ENCODE measurements at regions not wholly inside any gene's neighbourhood (a gene's known extent, or its start where the extent isn't known, plus 50 kb on each side); places are given as distances from the start of the nearest gene placed in this dataset.

GRCh38 chr4:138311771-138312535, 69.8 kb upstream of the SLC7A11 start:
- POLR2A ChIA-PET = no interaction called here
- no peaks in the 10 kb centered on the region for H3K4me1 Mint-ChIP-seq (ENCODE audit: low read depth)
- CTCF ChIA-PET = no interaction called here

GRCh38 chr4:138310991-138311390, 68.8 kb upstream of the SLC7A11 start:
- no peak for TF ChIP-seq CTCF (IDR thresholded peaks at IDR 0.05)
- H3K36me3 Mint-ChIP-seq (ENCODE audit: low read depth) = no peaks in the 10 kb centered on the region
- H3K4me1 Mint-ChIP-seq (ENCODE audit: low read depth) = no peaks in the 10 kb centered on the region
- H3K9me3 Mint-ChIP-seq = peaks cover 3% of the 10 kb centered on the region
- H3K27me3 Mint-ChIP-seq = no peaks in the 10 kb centered on the region
- DNase-seq (no peak), ATAC-seq (no peak)
- no peak overlapping the region for H3K27ac Mint-ChIP-seq
- CTCF ChIA-PET = no interaction called here
- intact Hi-C loops (cut with micrococcal nuclease) = no loop called here
- no peak overlapping the region for H3K4me3 Mint-ChIP-seq
- POLR2A ChIA-PET = no interaction called here

More at GRCh38 chr4:138311771-138312535, 69.8 kb upstream of the SLC7A11 start:
- intact Hi-C loops (cut with micrococcal nuclease) = no loop called here
- Mint-ChIP-seq H3K27me3 (no peaks in the 10 kb centered on the region), H3K27ac (no peak overlapping the region), H3K9me3 (peaks cover 3% of the 10 kb centered on the region), H3K4me3 (no peak overlapping the region), H3K36me3 (ENCODE audit: low read depth) (no peaks in the 10 kb centered on the region)
- DNase-seq (no peak), ATAC-seq (no peak)
- TF ChIP-seq CTCF (IDR thresholded peaks at IDR 0.05) = no peak

- Mint-ChIP-seq H3K4me3 (no peak overlapping the region), H3K4me1 (ENCODE audit: low read depth) (no peaks in the 10 kb centered on the region)
Observed at GRCh38 chr4:138310498-138310897, 68.3 kb upstream of the SLC7A11 start.

GRCh38 chr4:138308356-138308755, 66.2 kb upstream of the SLC7A11 start:
- POLR2A ChIA-PET = no interaction called here
- intact Hi-C loops (cut with micrococcal nuclease) = no loop called here

More at GRCh38 chr4:138310498-138310897, 68.3 kb upstream of the SLC7A11 start:
- ATAC-seq (no peak), DNase-seq (no peak)
- ChIA-PET POLR2A (no interaction called here), CTCF (no interaction called here)
- Mint-ChIP-seq H3K27me3 (no peaks in the 10 kb centered on the region), H3K27ac (no peak overlapping the region), H3K9me3 (peaks cover 3% of the 10 kb centered on the region), H3K36me3 (ENCODE audit: low read depth) (no peaks in the 10 kb centered on the region)
- intact Hi-C loops (cut with micrococcal nuclease) = no loop called here
- TF ChIP-seq CTCF (IDR thresholded peaks at IDR 0.05) = no peak

More at GRCh38 chr4:138308356-138308755, 66.2 kb upstream of the SLC7A11 start:
- no peak overlapping the region for H3K27ac Mint-ChIP-seq
- ATAC-seq (no peak), DNase-seq (no peak)
- no peaks in the 10 kb centered on the region for H3K27me3 Mint-ChIP-seq
- peaks cover 3% of the 10 kb centered on the region for H3K9me3 Mint-ChIP-seq
- H3K36me3 Mint-ChIP-seq (ENCODE audit: low read depth) = no peaks in the 10 kb centered on the region
- TF ChIP-seq CTCF (IDR thresholded peaks at IDR 0.05) = no peak
- no peaks in the 10 kb centered on the region for H3K4me1 Mint-ChIP-seq (ENCODE audit: low read depth)
- H3K4me3 Mint-ChIP-seq = no peak overlapping the region
- CTCF ChIA-PET = no interaction called here
